GM10266 (cell line): ENCODE measurements at regions not wholly inside any gene's neighbourhood (a gene's known extent, or its start where the extent isn't known, plus 50 kb on each side); places are given as distances from the start of the nearest gene placed in this dataset.

Source experiments
- DNase-seq: peaks from one replicate; pipeline ENCODE4 v3.0.0; 2012; ENCODE audit errors: extremely low spot score
- TF ChIP-seq, protein P1 (sequence below): IDR thresholded peaks from 2 replicates; pipeline ENCODE4 v1.5.1; 2012; ENCODE audit warnings: mild to moderate bottlenecking, low read depth; ENCODE audit not compliant: control insufficient read depth, insufficient read depth; ENCODE audit errors: missing control alignments

- no peak for DNase-seq
- TF ChIP-seq, protein P1, sequence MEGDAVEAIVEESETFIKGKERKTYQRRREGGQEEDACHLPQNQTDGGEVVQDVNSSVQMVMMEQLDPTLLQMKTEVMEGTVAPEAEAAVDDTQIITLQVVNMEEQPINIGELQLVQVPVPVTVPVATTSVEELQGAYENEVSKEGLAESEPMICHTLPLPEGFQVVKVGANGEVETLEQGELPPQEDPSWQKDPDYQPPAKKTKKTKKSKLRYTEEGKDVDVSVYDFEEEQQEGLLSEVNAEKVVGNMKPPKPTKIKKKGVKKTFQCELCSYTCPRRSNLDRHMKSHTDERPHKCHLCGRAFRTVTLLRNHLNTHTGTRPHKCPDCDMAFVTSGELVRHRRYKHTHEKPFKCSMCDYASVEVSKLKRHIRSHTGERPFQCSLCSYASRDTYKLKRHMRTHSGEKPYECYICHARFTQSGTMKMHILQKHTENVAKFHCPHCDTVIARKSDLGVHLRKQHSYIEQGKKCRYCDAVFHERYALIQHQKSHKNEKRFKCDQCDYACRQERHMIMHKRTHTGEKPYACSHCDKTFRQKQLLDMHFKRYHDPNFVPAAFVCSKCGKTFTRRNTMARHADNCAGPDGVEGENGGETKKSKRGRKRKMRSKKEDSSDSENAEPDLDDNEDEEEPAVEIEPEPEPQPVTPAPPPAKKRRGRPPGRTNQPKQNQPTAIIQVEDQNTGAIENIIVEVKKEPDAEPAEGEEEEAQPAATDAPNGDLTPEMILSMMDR = no peak
These were observed 153.9 kb downstream of the MED10 start for GRCh38 chr5:6224406-6224805.

- TF ChIP-seq, protein P1 = no peak
- DNase-seq = no peak
These were observed 155.4 kb downstream of the MED10 start for GRCh38 chr5:6222899-6223298.

DNA sequence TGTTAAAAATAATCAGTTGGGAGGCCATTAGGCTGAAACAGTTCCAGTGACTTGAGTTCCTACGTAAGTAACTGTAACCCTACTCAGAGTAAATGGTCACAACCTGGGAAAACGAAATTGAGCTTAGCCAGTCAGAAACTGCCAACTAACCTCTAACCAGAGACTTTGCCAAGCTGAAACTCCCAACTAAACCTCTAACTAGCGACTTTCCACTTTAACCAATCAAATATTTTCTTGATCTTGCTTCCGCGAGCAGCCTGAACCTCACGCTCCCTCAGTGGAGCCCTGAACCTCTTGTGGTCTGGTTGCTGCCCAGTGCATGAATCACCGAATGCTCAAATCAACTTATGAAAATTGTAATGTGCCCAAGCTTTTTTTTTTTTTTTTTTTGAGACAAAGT is 156.2 kb downstream of the MED10 start:
- DNase-seq = no peak
- TF ChIP-seq, protein P1 = no peak

DNA sequence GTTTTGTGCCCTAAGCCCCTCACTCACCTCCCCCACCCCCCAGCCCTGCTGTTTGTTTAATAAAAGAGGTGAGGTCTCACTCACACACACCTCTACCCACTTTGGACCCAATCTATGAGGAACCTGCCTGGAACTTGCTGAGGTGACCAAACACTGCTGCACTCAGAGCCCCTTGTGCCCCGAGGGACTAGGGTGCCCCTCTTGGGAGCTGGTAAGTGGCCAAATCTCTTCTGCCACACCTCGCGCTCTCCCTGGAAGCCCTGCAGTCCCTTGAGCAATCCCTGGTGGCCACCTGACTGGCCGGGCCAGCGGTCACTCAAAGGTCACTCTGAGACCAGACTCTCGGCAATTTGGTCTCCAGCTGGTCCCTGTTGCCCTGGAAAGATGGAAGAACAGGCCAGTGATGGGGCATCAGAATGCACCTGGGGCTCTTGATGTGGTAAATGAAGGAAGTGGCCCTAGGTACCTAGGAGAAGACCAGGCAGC is 157.2 kb downstream of the MED10 start:
- TF ChIP-seq, protein P1 = no peak
- DNase-seq = no peak

- TF ChIP-seq, protein P1 = no peak
- no peak for DNase-seq
These were observed 157.8 kb downstream of the MED10 start for GRCh38 chr5:6220346-6221088.

DNA sequence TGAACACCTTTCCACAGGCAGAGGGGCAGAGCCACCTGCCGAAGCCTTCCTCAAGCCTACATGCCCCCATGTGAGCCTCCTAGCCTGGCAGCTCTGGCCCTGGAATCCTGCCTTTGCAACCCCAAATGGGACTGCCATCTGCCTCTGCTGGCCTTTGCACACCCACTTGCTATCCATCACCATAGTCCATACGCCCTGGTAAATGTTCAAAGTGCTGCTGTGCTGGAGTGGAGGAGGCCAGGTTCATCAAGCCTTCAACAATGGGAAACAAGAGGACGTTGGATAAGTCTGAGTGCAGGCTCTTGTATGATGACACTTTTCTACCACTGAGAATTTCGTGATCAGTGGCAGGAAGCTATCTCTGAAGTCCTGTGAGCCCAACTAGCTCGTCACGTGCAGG is 159.8 kb downstream of the MED10 start:
- no peak for DNase-seq
- TF ChIP-seq, protein P1 = no peak

DNA sequence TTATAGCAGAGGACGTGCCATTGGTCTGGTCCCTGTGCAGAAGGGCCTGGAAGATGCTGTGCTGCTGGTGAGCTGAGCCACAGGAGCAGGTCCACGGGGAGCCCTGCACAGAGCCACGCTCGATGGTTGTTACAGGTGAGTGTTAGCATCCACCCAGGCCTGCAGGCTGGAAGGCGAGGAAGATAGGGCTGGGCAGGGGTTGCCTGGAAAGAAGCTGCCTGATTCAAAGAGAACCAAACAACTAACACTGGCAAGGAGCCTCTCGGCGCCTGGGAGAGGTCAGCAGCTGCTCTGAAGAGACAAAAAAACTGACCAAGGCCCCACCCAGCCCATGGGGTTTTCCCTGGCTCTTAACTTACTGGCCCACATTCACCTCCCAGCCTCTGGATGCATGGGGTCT is 160.2 kb downstream of the MED10 start:
- TF ChIP-seq, protein P1 = no peak
- no peak for DNase-seq
